ENCODE measurements at regions not wholly inside any gene's neighbourhood (a gene's known extent, or its start where the extent isn't known, plus 50 kb on each side); places are given as distances from the start of the nearest gene placed in this dataset.

- H3K4me3 ChIP-seq (ENCODE audit: low read length), result no peak overlapping the region
- no peaks in the 10 kb centered on the region for H3K79me2 ChIP-seq (replicated peaks; ENCODE audit: insufficient read depth, low read length)
- no peak overlapping the region for H3K27ac ChIP-seq (ENCODE audit: low read length)
- H3K9ac ChIP-seq (ENCODE audit: low read length), result no peak overlapping the region
- H3K36me3 ChIP-seq (ENCODE audit: insufficient read depth, low read length), result no peaks in the 10 kb centered on the region
- TF ChIP-seq POLR2AphosphoS5 (IDR thresholded peaks at IDR 0.05) (no peak), TAF1 (IDR thresholded peaks at IDR 0.05; ENCODE audit: low read depth) (no peak), REST (IDR thresholded peaks at IDR 0.05; ENCODE audit: borderline replicate concordance) (no peak), RAD21 (conservative IDR thresholded peaks at IDR 0.05) (no peak), EP300 (conservative IDR thresholded peaks at IDR 0.05; ENCODE audit: poor library complexity, severe bottlenecking) (no peak), MXI1 (conservative IDR thresholded peaks at IDR 0.05; ENCODE audit: poor library complexity, severe bottlenecking) (no peak), EZH2 (IDR thresholded peaks at IDR 0.05; ENCODE audit: borderline replicate concordance, insufficient read depth, low read length, poor library complexity, severe bottlenecking) (no peak), SMC3 (conservative IDR thresholded peaks at IDR 0.05; ENCODE audit: poor library complexity) (no peak), CTCF (IDR thresholded peaks at IDR 0.05; ENCODE audit: poor library complexity, severe bottlenecking) (no peak)
- no peaks in the 10 kb centered on the region for H3F3A ChIP-seq (ENCODE audit: insufficient read depth, low read length, poor library complexity, severe bottlenecking)
- H3K9me3 ChIP-seq (ENCODE audit: low read length), result no peaks in the 10 kb centered on the region
- H4K20me1 ChIP-seq (ENCODE audit: insufficient read depth), result no peaks in the 10 kb centered on the region
- H2AFZ ChIP-seq (ENCODE audit: low read depth, low read length), result no peak overlapping the region
- H3K9me2 ChIP-seq (ENCODE audit: insufficient read depth, low read length), result no peaks in the 10 kb centered on the region
- H3K27me3 ChIP-seq (ENCODE audit: insufficient read depth, low read depth, low read length), result no peaks in the 10 kb centered on the region
- no peak overlapping the region for H3K4me2 ChIP-seq (ENCODE audit: low read length)
Measured at GRCh38 chr7:26507108-26507987, 215.7 kb downstream of the SNX10 start.

GRCh38 chr7:26508481-26508880 is 216.8 kb downstream of the SNX10 start:
- Histone ChIP-seq H3K4me2 (ENCODE audit: low read length) (no peak overlapping the region), H3K4me3 (ENCODE audit: low read length) (no peak overlapping the region), H3K9ac (ENCODE audit: low read length) (no peak overlapping the region), H3K79me2 (replicated peaks; ENCODE audit: insufficient read depth, low read length) (no peaks in the 10 kb centered on the region), H3K27ac (ENCODE audit: low read length) (no peak overlapping the region), H3K36me3 (ENCODE audit: insufficient read depth, low read length) (no peaks in the 10 kb centered on the region), H3K27me3 (ENCODE audit: insufficient read depth, low read depth, low read length) (no peaks in the 10 kb centered on the region), H3F3A (ENCODE audit: insufficient read depth, low read length, poor library complexity, severe bottlenecking) (no peaks in the 10 kb centered on the region), H4K20me1 (ENCODE audit: insufficient read depth) (no peaks in the 10 kb centered on the region), H3K9me3 (ENCODE audit: low read length) (no peaks in the 10 kb centered on the region), H2AFZ (ENCODE audit: low read depth, low read length) (no peak overlapping the region), H3K9me2 (ENCODE audit: insufficient read depth, low read length) (no peaks in the 10 kb centered on the region)
- TF ChIP-seq TAF1 (IDR thresholded peaks at IDR 0.05; ENCODE audit: low read depth) (no peak), RAD21 (conservative IDR thresholded peaks at IDR 0.05) (no peak), REST (IDR thresholded peaks at IDR 0.05; ENCODE audit: borderline replicate concordance) (no peak), SMC3 (conservative IDR thresholded peaks at IDR 0.05; ENCODE audit: poor library complexity) (no peak), EZH2 (IDR thresholded peaks at IDR 0.05; ENCODE audit: borderline replicate concordance, insufficient read depth, low read length, poor library complexity, severe bottlenecking) (no peak), POLR2AphosphoS5 (IDR thresholded peaks at IDR 0.05) (no peak), EP300 (conservative IDR thresholded peaks at IDR 0.05; ENCODE audit: poor library complexity, severe bottlenecking) (no peak), MXI1 (conservative IDR thresholded peaks at IDR 0.05; ENCODE audit: poor library complexity, severe bottlenecking) (no peak), CTCF (IDR thresholded peaks at IDR 0.05; ENCODE audit: poor library complexity, severe bottlenecking) (no peak)

Data from neural cell (in vitro differentiated cells).